Activated B cell treated with CpG ODN at 0.5 μM for 24 hours (primary cell): ENCODE measurements at regions not wholly inside any gene's neighbourhood (a gene's known extent, or its start where the extent isn't known, plus 50 kb on each side); places are given as distances from the start of the nearest gene placed in this dataset.

Experiments used
- ATAC-seq: fragments of 200-7000 bp; cut with Tn5 transposase; one replicate; pipeline ENCODE4 v1.10.0; 2021; ENCODE audit warnings: low read depth, mild to moderate bottlenecking, moderate library complexity
- CTCF ChIA-PET: fragments of 350-600 bp; sonication (Branson Sonifier 250); formaldehyde crosslinking; loops from one replicate; lab custom pipeline; 2021; ENCODE audit warnings: antibody characterized with exemption; lab: Charles Lee
- POLR2A ChIA-PET: fragments of 350-600 bp; sonication (Branson Sonifier 250); formaldehyde crosslinking; loops from one replicate; lab custom pipeline; 2021; ENCODE audit warnings: antibody characterized with exemption; lab: Charles Lee
- DNase-seq: peaks from one replicate; pipeline ENCODE4 v3.0.0; 2022
- H3K27ac Mint-ChIP-seq: one replicate; pipeline ENCODE4 v1.8.0; 2020; ENCODE audit warnings: mixed read lengths
- H3K27me3 Mint-ChIP-seq: one replicate; pipeline ENCODE4 v1.8.0; 2021; ENCODE audit warnings: mixed read lengths
- H3K36me3 Mint-ChIP-seq: one replicate; pipeline ENCODE4 v1.8.0; 2021; ENCODE audit warnings: low read depth, mixed read lengths
- H3K4me1 Mint-ChIP-seq: one replicate; pipeline ENCODE4 v1.8.0; 2021; ENCODE audit warnings: mixed read lengths
- H3K4me3 Mint-ChIP-seq: one replicate; pipeline ENCODE4 v1.8.0; 2020; ENCODE audit warnings: mild to moderate bottlenecking, mixed read lengths
- H3K9me3 Mint-ChIP-seq: one replicate; pipeline ENCODE4 v1.8.0; 2020; ENCODE audit warnings: mixed read lengths
- CTCF ChIP-seq: fragments of 200-600 bp; IDR thresholded peaks from one replicate; pipeline ENCODE4 v1.8.0; 2022; ENCODE audit warnings: antibody characterized with exemption, mild to moderate bottlenecking
- intact Hi-C: fragments of 100-400 bp; cut with micrococcal nuclease; formaldehyde crosslinking; loops from one replicate; pipeline ENCODE4 v1.15.1; 2024

- no peaks in the 10 kb centered on the region for H3K9me3 Mint-ChIP-seq
- H3K36me3 Mint-ChIP-seq = no peaks in the 10 kb centered on the region
- ATAC-seq = no peak
- DNase-seq = no peak
- no peak overlapping the region for H3K4me3 Mint-ChIP-seq
- CTCF ChIA-PET = no interaction called here
- no peak for TF ChIP-seq CTCF
- intact Hi-C loops = no loop called here
- no peak overlapping the region for H3K27ac Mint-ChIP-seq
- POLR2A ChIA-PET = no interaction called here
- H3K27me3 Mint-ChIP-seq = no peaks in the 10 kb centered on the region
- no peaks in the 10 kb centered on the region for H3K4me1 Mint-ChIP-seq
These were observed 947.6 kb upstream of the POT1 start for GRCh38 chr7:125877246-125877645.

GRCh38 chr7:125876431-125876830, 946.8 kb upstream of the POT1 start:
- no peaks in the 10 kb centered on the region for H3K27me3 Mint-ChIP-seq
- H3K9me3 Mint-ChIP-seq = no peaks in the 10 kb centered on the region
- POLR2A ChIA-PET = no interaction called here
- H3K36me3 Mint-ChIP-seq = no peaks in the 10 kb centered on the region
- intact Hi-C loops = no loop called here
- CTCF ChIA-PET = no interaction called here
- no peak overlapping the region for H3K27ac Mint-ChIP-seq
- no peak for DNase-seq
- ATAC-seq = no peak
- no peak overlapping the region for H3K4me3 Mint-ChIP-seq
- TF ChIP-seq CTCF = no peak
- no peaks in the 10 kb centered on the region for H3K4me1 Mint-ChIP-seq

- ChIA-PET POLR2A (no interaction called here), CTCF (no interaction called here)
- intact Hi-C loops = no loop called here
- Mint-ChIP-seq H3K9me3 (peaks cover 3% of the 10 kb centered on the region), H3K4me1 (no peaks in the 10 kb centered on the region), H3K4me3 (no peak overlapping the region), H3K27ac (no peak overlapping the region), H3K36me3 (no peaks in the 10 kb centered on the region), H3K27me3 (no peaks in the 10 kb centered on the region)
- TF ChIP-seq CTCF = no peak
- no peak for DNase-seq
- no peak for ATAC-seq
These were observed 941.8 kb upstream of the POT1 start for GRCh38 chr7:125871431-125871830.

GRCh38 chr7:125857606-125858005, 928.0 kb upstream of the POT1 start:
- no peak for ATAC-seq
- TF ChIP-seq CTCF = no peak
- peaks cover 12% of the 10 kb centered on the region for H3K9me3 Mint-ChIP-seq
- H3K27ac Mint-ChIP-seq = no peak overlapping the region
- H3K4me3 Mint-ChIP-seq = no peak overlapping the region
- ChIA-PET POLR2A (no interaction called here), CTCF (no interaction called here)
- no peak for DNase-seq
- no peaks in the 10 kb centered on the region for H3K4me1 Mint-ChIP-seq
- H3K36me3 Mint-ChIP-seq = no peaks in the 10 kb centered on the region
- intact Hi-C loops = no loop called here
- no peaks in the 10 kb centered on the region for H3K27me3 Mint-ChIP-seq

- Mint-ChIP-seq H3K4me1 (no peaks in the 10 kb centered on the region), H3K27me3 (no peaks in the 10 kb centered on the region), H3K9me3 (peaks cover 13% of the 10 kb centered on the region), H3K27ac (no peak overlapping the region), H3K36me3 (no peaks in the 10 kb centered on the region), H3K4me3 (no peak overlapping the region)
- no peak for ATAC-seq
- intact Hi-C loops = no loop called here
- no peak for TF ChIP-seq CTCF
- ChIA-PET POLR2A (no interaction called here), CTCF (no interaction called here)
- no peak for DNase-seq
These were observed 918.5 kb upstream of the POT1 start for GRCh38 chr7:125848157-125848556.
